B cell (primary cell): ENCODE measurements at regions not wholly inside any gene's neighbourhood (a gene's known extent, or its start where the extent isn't known, plus 50 kb on each side); places are given as distances from the start of the nearest gene placed in this dataset.
"Not testable (repeated sequence)": the region's sequence is repeated elsewhere in the genome, so short reads cannot be mapped to it uniquely, and the experiment has no call there.

Experiments
- CTCF ChIP-seq: fragments of 200-600 bp; IDR thresholded peaks from one replicate; pipeline ENCODE4 v1.8.0; 2022; ENCODE audit warnings: antibody characterized with exemption, mild to moderate bottlenecking
- EZH2 ChIP-seq: IDR thresholded peaks from 2 replicates; pipeline ENCODE4 v1.6.1; 2012; ENCODE audit warnings: borderline replicate concordance, low read depth, mild to moderate bottlenecking, moderate library complexity, low read length; ENCODE audit not compliant: insufficient read depth, poor library complexity, severe bottlenecking

GRCh38 chr20:30821615-30822014 is 435.8 kb upstream of the DEFB115 start:
- TF ChIP-seq CTCF, EZH2: not testable (repeated sequence)
